ENCODE measurements at regions not wholly inside any gene's neighbourhood (a gene's known extent, or its start where the extent isn't known, plus 50 kb on each side); places are given as distances from the start of the nearest gene placed in this dataset.

DNA sequence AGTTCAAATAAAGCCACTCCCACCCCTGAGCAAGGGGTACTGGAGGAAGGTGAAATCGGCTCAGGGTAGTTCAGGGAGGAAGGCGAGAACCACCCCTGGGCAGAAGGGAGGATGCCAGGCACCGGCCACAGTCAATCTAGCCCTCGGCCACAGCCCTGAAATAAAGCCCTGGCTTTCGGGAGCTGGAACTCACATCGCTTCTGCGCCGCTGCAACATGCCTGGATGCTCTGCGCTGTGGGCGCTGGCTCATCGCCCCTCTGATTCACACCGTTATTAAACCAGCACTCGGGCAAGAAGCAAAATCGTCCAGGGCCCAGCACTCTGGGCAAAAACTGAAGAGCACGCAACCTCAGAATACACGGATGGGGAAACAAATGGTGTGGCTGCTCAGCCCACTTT, 136.9 kb upstream of the RREB1 start:
- Histone ChIP-seq H3K4me1 (ENCODE audit: control insufficient read depth, insufficient read depth, low read length) (no peaks in the 10 kb centered on the region), H3K27me3 (ENCODE audit: control insufficient read depth in 1 of 2, insufficient read depth in 2 of 2, low read length in 2 of 2) (peaks cover 0 to 2% of the 10 kb centered on the region in 2 donors), H3K4me3 (ENCODE audit: low read length in 2 of 2) (no peak overlapping the region), H3K27ac (ENCODE audit: low read length) (no peak overlapping the region), H3K36me3 (ENCODE audit: control insufficient read depth in 2 of 2, insufficient read depth in 2 of 2, low read length in 2 of 2) (no peaks in the 10 kb centered on the region), H3K9ac (ENCODE audit: low read length in 2 of 2) (no peak overlapping the region), H3K9me3 (ENCODE audit: control insufficient read depth in 2 of 2, low read length in 2 of 2) (no peaks in the 10 kb centered on the region)

DNA sequence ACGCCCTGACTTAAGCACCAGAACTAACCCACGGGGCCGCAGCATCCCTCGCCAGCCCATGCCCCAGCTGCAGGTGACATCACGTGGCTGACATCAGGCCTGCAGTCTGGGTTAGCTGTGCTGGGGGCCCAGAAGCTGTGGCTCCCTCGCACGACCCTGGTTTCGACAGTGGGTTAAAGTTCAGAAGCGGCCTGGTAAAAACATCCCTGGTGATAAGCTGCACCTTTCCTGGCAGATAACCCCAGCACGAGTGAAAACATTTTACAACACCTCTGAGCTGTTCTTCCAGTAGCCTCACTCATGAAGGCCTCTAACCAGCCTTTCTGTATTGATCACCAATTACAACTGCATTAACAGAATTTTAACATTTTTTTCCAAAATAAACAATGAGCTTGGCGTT, 136.4 kb upstream of the RREB1 start:
- Histone ChIP-seq H3K36me3 (ENCODE audit: control insufficient read depth in 2 of 2, insufficient read depth in 2 of 2, low read length in 2 of 2) (no peaks in the 10 kb centered on the region), H3K9me3 (ENCODE audit: control insufficient read depth in 2 of 2, low read length in 2 of 2) (no peaks in the 10 kb centered on the region), H3K4me3 (ENCODE audit: low read length in 2 of 2) (no peak overlapping the region), H3K27me3 (ENCODE audit: control insufficient read depth in 1 of 2, insufficient read depth in 2 of 2, low read length in 2 of 2) (peaks cover 0 to 2% of the 10 kb centered on the region in 2 donors), H3K9ac (ENCODE audit: low read length in 2 of 2) (no peak overlapping the region), H3K4me1 (ENCODE audit: control insufficient read depth, insufficient read depth, low read length) (no peaks in the 10 kb centered on the region), H3K27ac (ENCODE audit: low read length) (no peak overlapping the region)

DNA sequence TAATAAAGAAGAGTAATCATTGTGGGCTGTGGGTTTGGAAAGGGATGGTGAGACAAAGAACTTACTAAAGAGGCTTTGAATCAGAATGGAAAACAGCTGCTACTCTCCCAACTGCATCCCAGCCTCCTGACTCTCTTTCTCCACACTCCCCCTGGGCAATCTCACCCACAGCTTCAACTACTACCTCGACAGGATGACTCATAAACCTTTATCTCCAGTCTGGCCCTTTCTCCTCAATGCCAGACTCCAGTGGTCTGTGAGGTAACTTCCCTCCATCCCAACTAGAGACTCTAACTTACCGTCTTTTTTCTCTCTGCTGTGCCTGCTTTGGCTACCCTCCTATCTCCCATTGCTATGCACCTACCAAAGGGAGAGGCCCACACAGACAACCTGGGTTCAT, 135.3 kb upstream of the RREB1 start:
- H3K4me3 ChIP-seq (ENCODE audit: low read length in 2 of 2): no peak overlapping the region
- H3K9me3 ChIP-seq (ENCODE audit: control insufficient read depth in 2 of 2, low read length in 2 of 2): no peaks in the 10 kb centered on the region
- H3K27ac ChIP-seq (ENCODE audit: low read length): no peak overlapping the region
- no peaks in the 10 kb centered on the region for H3K4me1 ChIP-seq (ENCODE audit: control insufficient read depth, insufficient read depth, low read length)
- H3K27me3 ChIP-seq (ENCODE audit: control insufficient read depth in 1 of 2, insufficient read depth in 2 of 2, low read length in 2 of 2): peaks cover 0 to 2% of the 10 kb centered on the region in 2 donors
- no peak overlapping the region for H3K9ac ChIP-seq (ENCODE audit: low read length in 2 of 2)
- H3K36me3 ChIP-seq (ENCODE audit: control insufficient read depth in 2 of 2, insufficient read depth in 2 of 2, low read length in 2 of 2): no peaks in the 10 kb centered on the region

DNA sequence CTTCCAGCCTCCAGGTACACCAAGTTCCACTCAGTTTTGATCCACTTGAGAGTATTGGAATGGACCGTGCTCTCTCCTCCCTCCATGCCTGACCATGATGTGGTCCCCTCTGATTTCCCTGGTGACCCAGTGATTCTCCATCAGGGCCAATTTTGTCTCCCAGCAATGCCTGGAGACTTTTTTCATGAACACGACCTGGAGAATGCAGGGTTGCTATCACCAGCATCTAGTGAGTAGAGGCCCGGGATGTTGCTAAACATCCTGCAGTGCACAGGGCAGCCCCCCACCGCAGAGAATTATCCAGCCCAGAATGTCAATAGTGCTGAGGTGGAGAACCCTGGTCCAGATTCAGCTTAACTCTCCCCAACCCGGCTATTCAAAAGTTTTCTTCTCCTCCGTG, 134.0 kb upstream of the RREB1 start:
- H3K9me3 ChIP-seq (ENCODE audit: control insufficient read depth in 2 of 2, low read length in 2 of 2): no peaks in the 10 kb centered on the region
- no peaks in the 10 kb centered on the region for H3K4me1 ChIP-seq (ENCODE audit: control insufficient read depth, insufficient read depth, low read length)
- H3K27me3 ChIP-seq (ENCODE audit: control insufficient read depth in 1 of 2, insufficient read depth in 2 of 2, low read length in 2 of 2): peaks cover 0 to 2% of the 10 kb centered on the region in 2 donors
- H3K4me3 ChIP-seq (ENCODE audit: low read length in 2 of 2): no peak overlapping the region
- H3K9ac ChIP-seq (ENCODE audit: low read length in 2 of 2): no peak overlapping the region
- no peaks in the 10 kb centered on the region for H3K36me3 ChIP-seq (ENCODE audit: control insufficient read depth in 2 of 2, insufficient read depth in 2 of 2, low read length in 2 of 2)
- H3K27ac ChIP-seq (ENCODE audit: low read length): no peak overlapping the region

DNA sequence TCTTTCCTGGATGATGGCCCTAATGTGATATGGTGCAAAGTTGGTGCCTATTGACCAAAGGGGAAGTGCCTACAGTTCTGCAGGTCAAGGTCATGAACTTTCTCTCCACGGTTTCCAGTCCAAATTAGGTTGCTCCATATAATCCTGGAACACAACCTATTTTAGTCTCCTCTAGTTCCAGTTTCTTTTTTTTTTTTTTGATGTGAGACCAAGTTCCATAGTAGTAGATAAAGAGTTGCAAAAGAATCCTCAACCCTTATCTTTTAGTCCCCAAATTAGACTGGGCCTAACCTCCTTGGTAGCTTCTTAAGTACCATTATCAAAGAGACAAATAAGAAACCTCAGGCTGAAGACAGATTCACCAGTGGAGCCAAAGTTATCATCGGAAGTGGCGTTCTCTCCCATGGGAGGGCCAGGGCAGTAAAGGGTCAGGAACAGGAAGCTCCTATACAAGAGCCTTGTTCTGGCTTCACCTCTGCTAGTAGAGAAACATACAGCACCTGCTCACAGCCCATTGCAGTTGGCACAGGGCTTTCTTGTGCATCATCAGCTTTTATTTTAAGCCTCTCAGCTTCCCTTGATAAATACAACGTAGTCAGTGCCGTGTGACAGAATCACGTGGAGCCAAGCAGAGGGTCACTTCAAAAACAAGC, 132.2 kb upstream of the RREB1 start:
- no peak overlapping the region for H3K9ac ChIP-seq (ENCODE audit: low read length in 2 of 2)
- H3K36me3 ChIP-seq (ENCODE audit: control insufficient read depth in 2 of 2, insufficient read depth in 2 of 2, low read length in 2 of 2): no peaks in the 10 kb centered on the region
- H3K27ac ChIP-seq (ENCODE audit: low read length): no peak overlapping the region
- H3K4me1 ChIP-seq (ENCODE audit: control insufficient read depth, insufficient read depth, low read length): no peaks in the 10 kb centered on the region
- H3K27me3 ChIP-seq (ENCODE audit: control insufficient read depth in 1 of 2, insufficient read depth in 2 of 2, low read length in 2 of 2): no peaks in the 10 kb centered on the region
- H3K9me3 ChIP-seq (ENCODE audit: control insufficient read depth in 2 of 2, low read length in 2 of 2): no peaks in the 10 kb centered on the region
- H3K4me3 ChIP-seq (ENCODE audit: low read length in 2 of 2): no peak overlapping the region

DNA sequence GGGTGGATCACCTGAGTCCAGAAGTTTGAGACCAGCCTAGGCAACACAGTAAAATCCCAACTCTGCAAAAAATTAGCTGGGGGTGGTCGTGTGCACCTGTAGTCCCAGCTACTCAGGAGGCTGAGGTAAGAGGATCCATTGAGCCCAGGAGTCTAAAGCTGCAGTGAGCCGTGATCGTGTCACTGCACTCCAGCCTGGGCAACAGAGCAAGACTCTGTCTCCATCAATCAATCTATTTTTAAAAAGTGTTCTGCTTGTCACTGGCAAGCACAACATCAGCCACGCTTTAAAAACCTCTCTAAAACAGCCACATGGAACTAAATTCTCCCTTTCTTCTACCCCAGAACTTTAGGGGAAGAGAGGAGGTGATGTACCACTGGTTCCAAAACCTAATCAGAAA, 131.6 kb upstream of the RREB1 start:
- Histone ChIP-seq H3K27ac (ENCODE audit: low read length) (no peak overlapping the region), H3K36me3 (ENCODE audit: control insufficient read depth in 2 of 2, insufficient read depth in 2 of 2, low read length in 2 of 2) (no peaks in the 10 kb centered on the region), H3K9me3 (ENCODE audit: control insufficient read depth in 2 of 2, low read length in 2 of 2) (no peaks in the 10 kb centered on the region), H3K4me3 (ENCODE audit: low read length in 2 of 2) (no peak overlapping the region), H3K27me3 (ENCODE audit: control insufficient read depth in 1 of 2, insufficient read depth in 2 of 2, low read length in 2 of 2) (no peaks in the 10 kb centered on the region), H3K4me1 (ENCODE audit: control insufficient read depth, insufficient read depth, low read length) (no peaks in the 10 kb centered on the region), H3K9ac (ENCODE audit: low read length in 2 of 2) (no peak overlapping the region)

DNA sequence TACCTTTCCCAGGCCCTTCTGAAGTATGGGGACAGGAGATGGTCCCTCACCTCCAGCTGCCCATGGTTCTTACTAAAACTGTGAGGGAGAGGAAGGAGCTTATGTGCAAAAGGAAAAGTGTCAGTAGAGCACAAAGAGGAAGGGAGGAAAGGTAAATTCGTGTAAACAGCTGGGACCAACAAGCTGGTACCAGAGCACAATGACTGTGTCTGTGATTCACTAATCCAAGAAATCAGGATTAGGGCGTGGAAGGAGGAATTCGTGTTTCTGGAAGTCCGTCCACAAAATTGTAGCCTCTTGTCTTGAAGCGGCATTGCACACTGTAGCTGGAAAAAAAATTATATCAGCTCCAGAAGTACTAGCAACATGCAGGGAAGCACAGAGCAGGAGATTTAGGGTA, 129.0 kb upstream of the RREB1 start:
- no peaks in the 10 kb centered on the region for H3K36me3 ChIP-seq (ENCODE audit: control insufficient read depth in 2 of 2, insufficient read depth in 2 of 2, low read length in 2 of 2)
- no peak overlapping the region for H3K9ac ChIP-seq (ENCODE audit: low read length in 2 of 2)
- no peaks in the 10 kb centered on the region for H3K4me1 ChIP-seq (ENCODE audit: control insufficient read depth, insufficient read depth, low read length)
- no peak overlapping the region for H3K27ac ChIP-seq (ENCODE audit: low read length)
- H3K9me3 ChIP-seq (ENCODE audit: control insufficient read depth in 2 of 2, low read length in 2 of 2): no peaks in the 10 kb centered on the region
- H3K4me3 ChIP-seq (ENCODE audit: low read length in 2 of 2): no peak overlapping the region
- no peaks in the 10 kb centered on the region for H3K27me3 ChIP-seq (ENCODE audit: control insufficient read depth in 1 of 2, insufficient read depth in 2 of 2, low read length in 2 of 2)

DNA sequence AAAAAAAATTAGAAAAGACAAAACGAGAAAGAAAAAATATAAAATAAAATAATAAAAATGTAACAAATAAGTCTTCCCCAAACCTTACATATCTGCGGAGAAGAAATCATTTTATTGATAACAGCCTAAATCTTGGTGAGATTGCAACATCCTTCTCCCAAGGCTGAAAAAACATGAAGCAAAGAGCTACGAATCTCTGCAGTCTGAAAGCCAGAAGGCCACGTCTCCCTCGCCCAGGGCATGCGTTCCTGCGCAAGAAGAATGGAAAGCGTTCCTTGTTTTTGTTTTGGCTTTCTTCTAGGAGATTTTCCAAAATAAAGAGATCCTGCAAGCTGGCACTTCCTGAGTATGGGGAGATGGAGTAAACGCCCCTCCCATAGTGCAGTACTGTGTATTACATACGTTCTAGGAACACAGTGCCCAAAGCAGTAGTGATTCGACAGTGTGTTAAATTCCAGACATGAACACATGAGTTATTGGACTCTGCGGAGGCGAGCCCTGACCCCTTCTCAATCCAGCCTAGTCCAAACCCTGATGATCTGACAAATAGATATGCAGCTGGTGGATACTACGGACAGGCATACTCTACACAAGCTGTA, 126.7 kb upstream of the RREB1 start:
- Histone ChIP-seq H3K4me1 (ENCODE audit: control insufficient read depth, insufficient read depth, low read length) (no peaks in the 10 kb centered on the region), H3K4me3 (ENCODE audit: low read length in 2 of 2) (no peak overlapping the region), H3K9ac (ENCODE audit: low read length in 2 of 2) (no peak overlapping the region), H3K27me3 (ENCODE audit: control insufficient read depth in 1 of 2, insufficient read depth in 2 of 2, low read length in 2 of 2) (no peaks in the 10 kb centered on the region), H3K27ac (ENCODE audit: low read length) (no peak overlapping the region), H3K9me3 (ENCODE audit: control insufficient read depth in 2 of 2, low read length in 2 of 2) (no peaks in the 10 kb centered on the region), H3K36me3 (ENCODE audit: control insufficient read depth in 2 of 2, insufficient read depth in 2 of 2, low read length in 2 of 2) (no peaks in the 10 kb centered on the region)

DNA sequence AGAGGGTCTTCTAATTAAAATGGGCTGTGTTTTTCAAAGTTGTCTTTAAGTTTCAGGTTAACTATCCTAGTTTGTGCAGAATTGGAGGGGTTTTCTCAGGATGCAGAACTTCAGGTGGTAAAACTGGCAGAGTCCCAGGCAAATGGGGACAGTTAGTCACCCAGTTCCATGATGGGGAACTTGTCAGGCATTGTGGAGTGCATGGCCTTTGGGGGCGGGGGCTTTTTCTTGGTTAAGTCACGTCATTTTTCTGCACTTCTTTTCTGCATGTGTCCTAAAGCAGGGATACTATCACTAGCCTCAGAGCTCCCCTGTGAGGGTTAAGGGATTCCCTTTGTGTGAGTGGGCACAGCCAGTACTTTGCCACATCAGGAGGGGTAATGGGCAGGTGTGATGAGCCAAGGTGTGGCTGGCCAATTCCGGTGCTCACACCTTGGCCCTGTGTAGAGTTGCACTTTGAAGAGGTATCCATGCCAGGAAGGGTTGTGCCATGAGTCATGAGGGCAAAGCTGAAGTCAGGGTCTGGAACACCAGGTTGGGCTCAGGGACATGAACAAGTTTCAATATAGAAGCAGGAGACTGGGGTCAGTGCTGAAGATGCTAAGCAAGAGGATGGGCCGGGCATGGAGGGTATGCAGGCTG, 126.0 kb upstream of the RREB1 start:
- Histone ChIP-seq H3K4me1 (ENCODE audit: control insufficient read depth, insufficient read depth, low read length) (no peaks in the 10 kb centered on the region), H3K27ac (ENCODE audit: low read length) (no peak overlapping the region), H3K9me3 (ENCODE audit: control insufficient read depth in 2 of 2, low read length in 2 of 2) (no peaks in the 10 kb centered on the region), H3K27me3 (ENCODE audit: control insufficient read depth in 1 of 2, insufficient read depth in 2 of 2, low read length in 2 of 2) (no peaks in the 10 kb centered on the region), H3K4me3 (ENCODE audit: low read length in 2 of 2) (no peak overlapping the region), H3K36me3 (ENCODE audit: control insufficient read depth in 2 of 2, insufficient read depth in 2 of 2, low read length in 2 of 2) (no peaks in the 10 kb centered on the region), H3K9ac (ENCODE audit: low read length in 2 of 2) (no peak overlapping the region)

DNA sequence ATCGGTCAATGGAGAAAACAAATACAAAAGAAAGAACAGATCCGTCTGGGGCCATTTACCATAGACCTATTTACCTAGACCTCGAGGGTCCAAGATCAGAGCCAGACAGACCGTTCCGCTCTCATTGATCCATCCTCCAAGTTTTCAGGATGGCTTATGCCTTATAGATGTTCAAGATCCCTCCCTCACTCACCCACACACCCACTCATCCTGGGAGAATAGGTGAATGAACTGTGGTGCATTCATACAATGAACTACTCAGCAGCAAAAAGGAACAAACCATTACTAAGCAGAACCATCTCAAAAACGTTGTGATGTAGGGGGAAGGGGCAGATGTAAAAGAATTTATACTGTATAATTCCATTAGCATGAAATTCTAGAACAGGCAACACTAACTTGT, 125.1 kb upstream of the RREB1 start:
- H3K27ac ChIP-seq (ENCODE audit: low read length): no peak overlapping the region
- no peaks in the 10 kb centered on the region for H3K36me3 ChIP-seq (ENCODE audit: control insufficient read depth in 2 of 2, insufficient read depth in 2 of 2, low read length in 2 of 2)
- H3K27me3 ChIP-seq (ENCODE audit: control insufficient read depth in 1 of 2, insufficient read depth in 2 of 2, low read length in 2 of 2): no peaks in the 10 kb centered on the region
- no peaks in the 10 kb centered on the region for H3K9me3 ChIP-seq (ENCODE audit: control insufficient read depth in 2 of 2, low read length in 2 of 2)
- H3K9ac ChIP-seq (ENCODE audit: low read length in 2 of 2): no peak overlapping the region
- H3K4me1 ChIP-seq (ENCODE audit: control insufficient read depth, insufficient read depth, low read length): no peaks in the 10 kb centered on the region
- H3K4me3 ChIP-seq (ENCODE audit: low read length in 2 of 2): no peak overlapping the region
